Coronary artery (tissue), 2 donors: ENCODE measurements at regions not wholly inside any gene's neighbourhood (a gene's known extent, or its start where the extent isn't known, plus 50 kb on each side); places are given as distances from the start of the nearest gene placed in this dataset.

Experiments
- DNase-seq: peaks from one replicate; pipeline ENCODE4 v3.0.0-alpha.2; 2017; ENCODE audit warnings: low spot score
- H3K27ac ChIP-seq, 2 donors: fragments of 200-600 bp; sonication (generic); one replicate each; pipeline ENCODE4 v1.5.1; 2016 to 2019
- H3K4me3 ChIP-seq: fragments of 200-600 bp; sonication (generic); 2 replicates; pipeline ENCODE4 v1.5.1; 2016; ENCODE audit warnings: mild to moderate bottlenecking, moderate library complexity
- TF ChIP-seq, protein P1 (sequence below): fragments of 200-600 bp; sonication (generic); IDR thresholded peaks from one replicate; pipeline ENCODE4 v1.5.1; 2019; ENCODE audit warnings: antibody characterized with exemption

DNA sequence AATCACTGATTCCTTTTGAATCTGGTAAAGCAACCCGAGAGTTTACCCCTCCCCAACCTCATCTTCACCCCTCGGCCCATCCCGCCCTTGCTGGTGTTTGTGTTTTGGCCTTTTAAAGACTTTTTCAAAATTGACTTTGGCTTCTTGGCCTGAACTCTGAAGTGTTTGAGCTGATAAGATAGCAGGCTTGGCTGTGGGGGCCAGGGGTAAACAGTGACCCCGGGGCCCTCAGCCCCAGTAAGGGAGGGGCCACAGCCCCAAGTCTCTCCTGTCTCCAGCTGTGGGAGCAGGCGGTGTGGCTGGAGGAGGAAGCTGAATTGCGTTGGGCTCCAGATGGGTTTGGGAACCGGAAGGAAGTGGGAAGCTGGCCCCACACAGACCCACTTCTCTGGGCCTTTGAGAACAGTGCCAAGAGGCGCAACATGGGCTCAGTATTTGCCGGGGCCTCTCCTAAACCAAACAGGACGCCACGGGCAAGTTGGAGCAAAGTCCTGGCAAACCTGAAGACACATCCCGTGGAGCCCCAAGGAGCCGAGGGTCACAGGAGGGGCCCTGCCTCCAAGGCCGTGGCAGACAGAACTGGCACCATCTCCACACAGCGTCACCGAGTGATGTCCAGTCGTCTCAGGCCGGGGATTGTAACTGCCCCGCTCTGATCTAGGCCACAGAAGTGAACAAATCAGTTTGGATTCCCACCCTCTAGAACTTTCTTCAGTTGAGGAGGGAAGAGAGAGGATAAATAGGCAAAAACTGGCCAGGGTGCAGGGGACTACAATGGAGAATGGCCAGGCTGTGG lies 54.3 kb upstream of the PTPN1 start:
- H3K4me3 ChIP-seq, result no peak overlapping the region
- DNase-seq, result no peak
- peak overlapping the region; percentile 12 to 84 for H3K27ac ChIP-seq
- TF ChIP-seq, protein P1, sequence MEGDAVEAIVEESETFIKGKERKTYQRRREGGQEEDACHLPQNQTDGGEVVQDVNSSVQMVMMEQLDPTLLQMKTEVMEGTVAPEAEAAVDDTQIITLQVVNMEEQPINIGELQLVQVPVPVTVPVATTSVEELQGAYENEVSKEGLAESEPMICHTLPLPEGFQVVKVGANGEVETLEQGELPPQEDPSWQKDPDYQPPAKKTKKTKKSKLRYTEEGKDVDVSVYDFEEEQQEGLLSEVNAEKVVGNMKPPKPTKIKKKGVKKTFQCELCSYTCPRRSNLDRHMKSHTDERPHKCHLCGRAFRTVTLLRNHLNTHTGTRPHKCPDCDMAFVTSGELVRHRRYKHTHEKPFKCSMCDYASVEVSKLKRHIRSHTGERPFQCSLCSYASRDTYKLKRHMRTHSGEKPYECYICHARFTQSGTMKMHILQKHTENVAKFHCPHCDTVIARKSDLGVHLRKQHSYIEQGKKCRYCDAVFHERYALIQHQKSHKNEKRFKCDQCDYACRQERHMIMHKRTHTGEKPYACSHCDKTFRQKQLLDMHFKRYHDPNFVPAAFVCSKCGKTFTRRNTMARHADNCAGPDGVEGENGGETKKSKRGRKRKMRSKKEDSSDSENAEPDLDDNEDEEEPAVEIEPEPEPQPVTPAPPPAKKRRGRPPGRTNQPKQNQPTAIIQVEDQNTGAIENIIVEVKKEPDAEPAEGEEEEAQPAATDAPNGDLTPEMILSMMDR, result no peak

DNA sequence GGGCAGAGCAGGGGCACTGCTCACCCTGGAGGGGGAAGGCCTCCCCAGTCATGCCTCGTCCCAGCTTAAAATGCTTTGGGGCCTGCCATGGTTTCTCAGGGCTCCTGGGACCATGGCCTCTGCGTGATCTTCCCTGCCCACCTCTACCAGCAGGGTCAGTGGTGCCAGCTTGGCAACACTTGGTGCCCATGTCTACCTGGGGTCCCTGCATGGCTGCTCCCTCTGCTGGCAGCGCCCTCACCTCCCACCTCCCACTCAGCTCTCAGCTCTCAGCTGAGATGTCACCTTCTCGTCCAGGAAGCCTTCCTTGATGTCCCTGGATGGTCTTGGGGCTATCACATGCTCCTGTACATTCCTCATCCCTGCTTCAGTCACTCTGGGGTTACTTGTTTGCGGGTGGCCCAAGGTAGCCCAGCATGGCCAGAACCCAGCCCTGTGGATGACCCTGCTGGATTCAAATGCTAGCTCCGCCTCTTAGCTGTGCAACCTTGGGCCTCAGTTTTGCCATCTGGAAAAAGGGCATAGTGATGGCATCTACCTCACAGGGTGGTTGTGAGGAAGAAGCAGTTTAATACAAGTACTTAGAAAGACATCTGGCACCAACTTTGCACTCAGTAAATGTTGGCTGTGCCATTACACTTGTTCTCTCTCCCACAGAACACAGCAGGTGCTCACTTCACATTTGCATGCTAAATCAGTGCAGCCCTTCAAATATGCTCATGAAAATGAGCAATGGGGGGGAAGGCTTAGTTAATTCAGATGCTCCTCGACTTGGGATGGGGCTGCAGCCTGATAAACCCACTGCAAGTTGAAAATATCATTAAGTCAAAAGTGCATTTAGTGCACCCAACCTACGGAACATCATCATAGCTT lies 53.5 kb upstream of the PTPN1 start:
- no peak for DNase-seq
- H3K27ac ChIP-seq, result peak overlapping the region; percentile 12 to 84
- TF ChIP-seq, protein P1, result no peak

DNA sequence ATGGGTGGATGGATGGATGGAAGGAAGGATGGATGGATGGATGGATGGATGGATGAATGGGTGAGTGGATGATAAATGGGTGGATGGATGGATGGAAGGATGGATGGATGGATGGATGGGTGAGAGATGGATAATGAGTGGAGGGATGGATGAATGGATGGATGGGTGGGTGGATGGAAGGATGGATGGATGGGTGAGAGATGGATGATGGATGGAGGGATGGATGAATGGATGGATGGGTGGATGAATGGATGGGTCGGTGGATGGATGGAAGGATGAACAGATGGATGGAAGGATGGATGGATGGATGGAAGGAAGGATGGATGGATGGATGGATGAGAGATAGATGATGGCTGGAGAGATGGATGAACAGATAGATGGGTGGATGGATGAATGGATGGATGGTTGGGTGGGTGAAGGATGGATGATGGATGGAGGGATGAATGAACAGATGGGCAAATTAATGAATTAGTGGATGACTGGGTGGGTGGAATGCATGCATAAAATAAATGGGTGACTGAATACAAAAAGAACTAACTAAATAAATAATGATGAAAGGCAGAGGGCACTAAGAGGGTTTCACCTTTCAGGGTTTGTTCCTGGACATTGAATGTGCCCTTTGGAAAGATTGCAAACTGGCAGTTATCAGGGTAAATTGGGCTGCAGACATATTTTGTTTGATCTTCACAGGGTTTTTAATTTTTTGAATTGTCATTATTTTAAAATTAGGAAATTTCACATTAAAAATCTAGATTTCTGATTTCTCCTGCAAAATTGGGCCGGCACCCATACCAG lies 50.9 kb upstream of the PTPN1 start:
- H3K27ac ChIP-seq, result no peak overlapping the region
- TF ChIP-seq, protein P1, result no peak

More for the DNA sequence above, 53.5 kb upstream of the PTPN1 start:
- no peak overlapping the region for H3K4me3 ChIP-seq

DNA sequence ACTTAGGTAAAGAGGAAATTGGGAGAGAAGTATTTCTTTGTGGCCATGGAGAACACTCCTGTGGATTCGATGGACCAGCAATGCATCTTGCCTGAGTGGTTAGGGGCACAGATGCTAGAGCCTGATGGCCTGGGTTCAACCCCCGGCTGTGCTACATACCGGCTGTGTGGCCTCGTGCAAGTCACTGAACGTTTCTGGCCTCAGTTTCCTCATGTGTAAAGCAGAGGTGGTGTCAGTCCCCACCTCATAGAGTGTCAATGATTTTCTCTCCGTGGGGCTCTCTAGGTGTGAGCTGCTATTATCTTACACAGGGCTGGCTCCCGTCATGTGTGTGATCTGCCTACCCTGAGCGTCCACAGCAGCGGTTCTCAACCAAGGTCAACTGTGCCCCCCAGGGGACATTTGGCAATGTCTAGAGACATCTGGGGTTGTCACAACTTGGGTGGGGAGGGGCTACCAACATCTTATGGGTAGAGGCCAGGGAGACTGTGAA lies 50.0 kb upstream of the PTPN1 start:
- no peak for DNase-seq
- TF ChIP-seq, protein P1, result no peak
- Histone ChIP-seq H3K4me3 (peak overlapping the region; percentile 1), H3K27ac (peak overlapping the region; percentile 48 to 76)

More for the DNA sequence above, 50.9 kb upstream of the PTPN1 start:
- no peak overlapping the region for H3K4me3 ChIP-seq
- no peak for DNase-seq
